SK-N-SH (cell line): ENCODE measurements at regions not wholly inside any gene's neighbourhood (a gene's known extent, or its start where the extent isn't known, plus 50 kb on each side); places are given as distances from the start of the nearest gene placed in this dataset.

Experiments
- CTCF ChIA-PET: fragments of 300-600, 350-600 bp; formaldehyde crosslinking; extraction: SDS; loops from one replicate; lab custom pipeline; 2021; lab: Yijun Ruan, JAX
- POLR2A ChIA-PET: fragments of 350-600 bp; sonication (Branson Sonifier 250); formaldehyde crosslinking; extraction: SDS; loops from one replicate; lab custom pipeline; 2020; ENCODE audit warnings: antibody characterized with exemption, inconsistent platforms; lab: Yijun Ruan, JAX
- DNase-seq: peaks from one replicate; pipeline ENCODE4 v3.0.0; 2012
- H2AFZ ChIP-seq: fragments of 200-600 bp; sonication (generic); 2 replicates; pipeline ENCODE4 v1.8.1; 2016; ENCODE audit warnings: antibody characterized with exemption, mild to moderate bottlenecking, low read depth
- H3F3A ChIP-seq: fragments of 200-600 bp; sonication (generic); replicated peaks from 2 replicates; pipeline ENCODE3; 2016; ENCODE audit warnings: antibody characterized with exemption, mild to moderate bottlenecking; ENCODE audit not compliant: insufficient read depth
- H3K27ac ChIP-seq, 2 experiments: fragments of 200-500 bp in 1 of 2; fragments of 200-600 bp in 1 of 2; sonication (Bioruptor generic) in 1 of 2; sonication (generic), shearing (Covaris generic) in 1 of 2; 2 replicates each; pipeline versions ENCODE4 v1.5.1 to v1.6.1; 2014 to 2016; ENCODE audit warnings: low read depth in 2 of 2, inconsistent platforms in 1 of 2, low read length in 1 of 2, mild to moderate bottlenecking in 1 of 2, mixed read lengths in 1 of 2
- H3K27me3 ChIP-seq: fragments of 200-600 bp; sonication (generic), shearing (Covaris generic); 2 replicates; pipeline ENCODE4 v1.6.1; 2016; ENCODE audit warnings: mixed run types; ENCODE audit not compliant: insufficient read depth
- H3K36me3 ChIP-seq, 2 experiments: fragments of 200-500 bp in 1 of 2; fragments of 200-600 bp in 1 of 2; sonication (Bioruptor generic) in 1 of 2; sonication (generic) in 1 of 2; replicated peaks in 1 of 2; 2 replicates each; pipeline versions ENCODE3 to v1.5.1; 2014 to 2016; ENCODE audit warnings: low read length in 1 of 2, mild to moderate bottlenecking in 1 of 2; ENCODE audit not compliant: insufficient read depth in 2 of 2, control insufficient read depth in 1 of 2
- H3K4me1 ChIP-seq, 2 experiments: fragments of 200-500 bp in 1 of 2; fragments of 200-600 bp in 1 of 2; sonication (Bioruptor generic) in 1 of 2; sonication (generic), shearing (Covaris generic) in 1 of 2; 2 replicates each; pipeline versions ENCODE4 v1.5.1 to v1.6.1; 2014 to 2016; ENCODE audit warnings: low read depth in 1 of 2, low read length in 1 of 2, mixed run types in 1 of 2; ENCODE audit not compliant: insufficient read depth in 2 of 2, control insufficient read depth in 1 of 2
- H3K4me2 ChIP-seq: fragments of 200-600 bp; sonication (generic), shearing (Covaris generic); 2 replicates; pipeline ENCODE4 v1.6.1; 2017; ENCODE audit warnings: mixed run types
- H3K4me3 ChIP-seq, 2 experiments: fragments of 200-500 bp in 1 of 2; fragments of 200-600 bp in 1 of 2; sonication (Bioruptor generic) in 1 of 2; sonication (generic), shearing (Covaris generic) in 1 of 2; 2 replicates each; pipeline versions ENCODE4 v1.5.1 to v1.8.1; 2014 to 2016; ENCODE audit warnings: low read depth in 2 of 2, inconsistent platforms in 1 of 2, low read length in 1 of 2, mild to moderate bottlenecking in 1 of 2, mixed read lengths in 1 of 2, moderate library complexity in 1 of 2
- H3K79me2 ChIP-seq: fragments of 200-600 bp; sonication (generic); 2 replicates; pipeline ENCODE4 v1.8.1; 2017; ENCODE audit warnings: mild to moderate bottlenecking; ENCODE audit not compliant: insufficient read depth
- H3K9ac ChIP-seq: fragments of 200-600 bp; sonication (generic); 2 replicates; pipeline ENCODE4 v1.6.1; 2017; ENCODE audit warnings: mixed run types
- H3K9me2 ChIP-seq: fragments of 200-600 bp; sonication (generic); 2 replicates; pipeline ENCODE4 v1.6.1; 2017; ENCODE audit warnings: mixed run types
- H3K9me3 ChIP-seq: fragments of 200-600 bp; sonication (generic); 2 replicates; pipeline ENCODE4 v1.6.1; 2017; ENCODE audit warnings: mixed run types, mild to moderate bottlenecking, moderate library complexity
- H4K20me1 ChIP-seq: fragments of 200-600 bp; sonication (generic); 2 replicates; pipeline ENCODE4 v1.6.1; 2017; ENCODE audit warnings: mild to moderate bottlenecking, mixed run types; ENCODE audit not compliant: insufficient read depth
- CHD2 ChIP-seq: fragments of 150-350 bp; IDR thresholded peaks from 2 replicates; pipeline ENCODE4 v1.6.1; 2018; ENCODE audit warnings: low read length; ENCODE audit not compliant: partially characterized antibody
- FOSL2 ChIP-seq: IDR thresholded peaks from 2 replicates; pipeline ENCODE4 v1.4.0; 2012; ENCODE audit warnings: low read depth, mild to moderate bottlenecking, moderate library complexity, borderline replicate concordance
- JUND ChIP-seq: IDR thresholded peaks from 2 replicates; pipeline ENCODE4 v1.4.0; 2012
- MEF2A ChIP-seq: IDR thresholded peaks from 2 replicates; pipeline ENCODE4 v1.4.0; 2012; ENCODE audit warnings: low read depth, borderline replicate concordance
- NRF1 ChIP-seq: IDR thresholded peaks from 2 replicates; pipeline ENCODE4 v1.6.1; 2012; ENCODE audit warnings: low read depth, mild to moderate bottlenecking, low read length
- PBX3 ChIP-seq: IDR thresholded peaks from 2 replicates; pipeline ENCODE4; 2012
- RAD21 ChIP-seq: IDR thresholded peaks from 2 replicates; pipeline ENCODE4 v1.6.1; 2012; ENCODE audit warnings: mild to moderate bottlenecking, low read length
- RFX5 ChIP-seq: IDR thresholded peaks from 2 replicates; pipeline ENCODE4 v1.6.1; 2012; ENCODE audit warnings: mild to moderate bottlenecking, improper control_type of control experiment, low read length
- TEAD4 ChIP-seq: IDR thresholded peaks from 2 replicates; pipeline ENCODE4 v1.4.0; 2012; ENCODE audit warnings: mild to moderate bottlenecking, borderline replicate concordance; ENCODE audit not compliant: insufficient read depth
- USF1 ChIP-seq: IDR thresholded peaks from 2 replicates; pipeline ENCODE4 v1.4.0; 2012; ENCODE audit warnings: low read depth, borderline replicate concordance
- WGBS: methylation state at CpG from one replicate; pipeline ENCODE4 v1.1.6; 2017; ENCODE audit warnings: low lambda C conversion rate; 5-methylcytosine and 5-hydroxymethylcytosine counted together

- no peak for TF ChIP-seq USF1
- TF ChIP-seq PBX3, result no peak
- TF ChIP-seq NRF1, result no peak
- no peak for TF ChIP-seq RFX5
- TF ChIP-seq, all 33 proteins: peak for 0
Observed at GRCh38 chr12:60863421-60863820, 1267.6 kb downstream of the SLC16A7 start (continued).

DNA sequence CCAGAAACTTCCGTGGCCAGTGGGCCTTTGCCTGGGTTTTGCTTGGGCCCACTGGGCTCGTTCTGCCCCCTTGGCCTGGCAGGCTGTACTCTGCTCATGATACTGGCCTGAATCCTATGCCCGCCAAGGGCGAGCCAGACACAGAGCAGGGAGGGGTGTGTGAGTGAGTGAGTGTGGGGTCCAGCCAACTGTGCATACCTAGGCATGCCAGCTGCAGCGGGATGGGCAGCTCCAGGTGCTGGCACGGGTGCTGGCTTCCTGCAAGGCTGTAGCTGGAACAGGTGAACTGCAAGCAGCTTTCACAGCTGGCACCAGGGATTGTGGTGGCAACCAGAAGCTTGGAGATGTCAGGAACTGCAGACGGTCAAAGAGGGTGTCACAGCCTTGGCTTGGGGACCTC, 1276.4 kb downstream of the SLC16A7 start:
- Histone ChIP-seq H3K4me3 (no peak overlapping the region), H3K27me3 (no peaks in the 10 kb centered on the region), H3K79me2 (no peaks in the 10 kb centered on the region), H2AFZ (no peak overlapping the region), H3F3A (no peaks in the 10 kb centered on the region), H3K9me3 (no peaks in the 10 kb centered on the region), H3K4me1 (no peaks in the 10 kb centered on the region), H3K4me2 (no peak overlapping the region), H3K36me3 (no peaks in the 10 kb centered on the region), H3K9ac (no peak overlapping the region), H3K27ac (no peak overlapping the region), H3K9me2 (no peaks in the 10 kb centered on the region), H4K20me1 (no peaks in the 10 kb centered on the region)
- POLR2A ChIA-PET, result no interaction called here
- no peak for TF ChIP-seq JUND
- no peak for TF ChIP-seq CHD2
- TF ChIP-seq RAD21, result no peak
- WGBS, result 4% methylated on average over 7 of the region's 7 CpGs
- DNase-seq, result no peak
- CTCF ChIA-PET, result interaction anchor here (1.0 kb wide), 1 partner anchor 17 kb away, joined by 3 read pairs; no protein-coding TSS in a partner anchor

DNA sequence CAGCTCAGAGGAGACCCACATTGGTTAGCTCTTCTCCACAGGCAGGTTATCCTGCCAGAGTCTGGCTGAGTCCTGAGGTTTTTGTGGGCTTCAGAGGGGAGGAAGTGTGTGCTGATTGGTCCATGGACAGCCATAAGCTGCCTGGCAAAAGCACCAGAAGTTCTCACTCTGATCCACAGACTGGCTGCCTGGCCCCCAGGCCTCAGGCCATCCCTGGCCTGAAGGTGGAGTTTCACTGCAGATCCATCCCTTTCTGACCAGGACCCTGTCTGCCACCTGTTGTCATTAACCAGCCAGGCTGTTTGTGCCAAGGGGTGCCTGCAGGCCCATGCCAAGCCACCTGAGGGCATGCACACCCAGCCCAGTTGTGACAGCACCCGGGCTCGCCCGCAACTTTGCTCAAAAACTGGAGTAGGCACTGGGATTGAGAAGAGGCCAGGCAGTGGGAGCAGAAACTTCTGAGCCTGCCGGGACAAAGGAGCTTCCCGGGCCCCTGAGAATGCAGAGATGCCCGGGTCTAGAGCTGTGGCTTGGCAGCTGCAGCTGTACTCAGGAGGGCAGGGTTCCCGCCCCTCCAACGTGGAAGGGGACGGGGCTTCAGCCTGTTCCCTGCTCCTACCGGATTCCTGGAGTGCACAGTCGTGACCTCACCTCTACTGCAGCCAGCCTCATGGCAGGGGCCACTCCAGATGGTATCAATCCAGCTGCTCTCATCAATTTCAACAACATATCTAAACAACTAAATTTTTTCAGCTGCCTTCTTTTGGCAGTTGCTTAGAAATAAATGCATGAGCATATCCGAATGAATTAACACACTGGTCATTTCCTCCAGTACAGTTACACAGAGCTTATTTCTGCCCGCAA, 1277.3 kb downstream of the SLC16A7 start:
- Histone ChIP-seq H3K4me1 (no peaks in the 10 kb centered on the region), H4K20me1 (no peaks in the 10 kb centered on the region), H3K9ac (no peak overlapping the region), H3K9me3 (no peaks in the 10 kb centered on the region), H2AFZ (no peak overlapping the region), H3K27me3 (no peaks in the 10 kb centered on the region)
- WGBS, result 10% methylated on average over 6 of the region's 13 CpGs
- DNase-seq, result no peak
- CTCF ChIA-PET, result interaction anchor here (1.0 to 1.3 kb wide), 2 partner anchors 16 to 23 kb away, joined by 3 to 4 read pairs; no protein-coding TSS in a partner anchor
- TF ChIP-seq FOSL2 (no peak), MEF2A (no peak), TEAD4 (no peak)
- TF ChIP-seq, all 33 proteins: peak for 0
- no peaks in the 10 kb centered on the region for H3K36me3 ChIP-seq
- H3K79me2 ChIP-seq, result no peaks in the 10 kb centered on the region
- H3K4me3 ChIP-seq, result no peak overlapping the region
- H3K27ac ChIP-seq, result no peak overlapping the region
- no peaks in the 10 kb centered on the region for H3F3A ChIP-seq
- POLR2A ChIA-PET, result no interaction called here
- H3K4me2 ChIP-seq, result no peak overlapping the region
- H3K9me2 ChIP-seq, result no peaks in the 10 kb centered on the region
